ENCODE measurements at regions not wholly inside any gene's neighbourhood (a gene's known extent, or its start where the extent isn't known, plus 50 kb on each side); places are given as distances from the start of the nearest gene placed in this dataset.

DNA sequence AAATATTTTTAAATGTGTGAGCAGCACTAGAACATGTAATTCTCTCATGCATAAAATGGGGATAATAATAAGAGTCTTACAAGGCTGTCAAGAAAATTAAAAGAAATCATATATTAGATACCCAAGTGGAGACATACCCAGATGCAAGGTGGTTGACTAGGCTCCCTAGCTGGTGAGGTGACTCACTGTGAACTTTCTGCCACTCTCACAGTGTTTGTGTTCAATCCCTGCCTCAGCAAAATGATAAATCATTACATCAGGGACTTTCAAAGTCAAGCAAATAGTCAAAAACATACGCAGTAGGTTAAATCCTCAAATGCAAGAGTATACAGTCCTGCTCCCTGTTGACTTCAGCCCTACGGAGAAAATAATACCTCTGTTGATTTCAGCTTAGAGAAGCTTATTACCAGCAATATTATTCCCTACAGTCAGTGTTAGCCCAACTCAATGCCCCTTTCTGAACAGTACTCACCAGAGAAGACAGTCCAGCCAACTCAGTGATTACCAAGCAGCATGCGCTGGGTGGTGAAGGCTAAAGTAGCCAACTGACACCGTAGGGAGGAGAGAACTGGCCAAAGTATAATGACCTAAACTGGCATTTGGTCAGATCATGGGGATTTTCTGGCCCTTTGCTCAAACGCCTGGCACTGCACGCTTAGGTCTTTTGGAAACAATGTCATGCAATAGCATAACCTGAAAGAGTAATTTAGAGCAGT, 73.1 kb upstream of the BARX2 start:
- TF ChIP-seq USF1 (CRISPR knock-in tag; IDR thresholded peaks at IDR 0.05) (no peak), RORB (CRISPR knock-in tag; IDR thresholded peaks at IDR 0.05) (no peak), ZNF423 (CRISPR knock-in tag; IDR thresholded peaks at IDR 0.05) (no peak), ZNF416 (CRISPR knock-in tag; IDR thresholded peaks at IDR 0.05) (no peak), GRHL2 (CRISPR knock-in tag; IDR thresholded peaks at IDR 0.05; ENCODE audit: insufficient replicate concordance, severe bottlenecking) (no peak), ETV6 (CRISPR knock-in tag; IDR thresholded peaks at IDR 0.05) (no peak), JAZF1 (CRISPR knock-in tag; IDR thresholded peaks at IDR 0.05) (no peak), NFATC4 (CRISPR knock-in tag; IDR thresholded peaks at IDR 0.05) (no peak), ZNF219 (CRISPR knock-in tag; IDR thresholded peaks at IDR 0.05; ENCODE audit: borderline replicate concordance) (no peak), CREB1 (CRISPR knock-in tag; IDR thresholded peaks at IDR 0.05) (no peak), GABPB1 (CRISPR knock-in tag; IDR thresholded peaks at IDR 0.05) (no peak), ELF4 (CRISPR knock-in tag; IDR thresholded peaks at IDR 0.05; ENCODE audit: low read depth) (no peak), OVOL2 (CRISPR knock-in tag; IDR thresholded peaks at IDR 0.05; ENCODE audit: borderline replicate concordance) (no peak)
- TF ChIP-seq, protein P1, sequence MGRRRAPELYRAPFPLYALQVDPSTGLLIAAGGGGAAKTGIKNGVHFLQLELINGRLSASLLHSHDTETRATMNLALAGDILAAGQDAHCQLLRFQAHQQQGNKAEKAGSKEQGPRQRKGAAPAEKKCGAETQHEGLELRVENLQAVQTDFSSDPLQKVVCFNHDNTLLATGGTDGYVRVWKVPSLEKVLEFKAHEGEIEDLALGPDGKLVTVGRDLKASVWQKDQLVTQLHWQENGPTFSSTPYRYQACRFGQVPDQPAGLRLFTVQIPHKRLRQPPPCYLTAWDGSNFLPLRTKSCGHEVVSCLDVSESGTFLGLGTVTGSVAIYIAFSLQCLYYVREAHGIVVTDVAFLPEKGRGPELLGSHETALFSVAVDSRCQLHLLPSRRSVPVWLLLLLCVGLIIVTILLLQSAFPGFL (CRISPR knock-in tag; IDR thresholded peaks at IDR 0.05; ENCODE audit: borderline replicate concordance), result no peak
- ChIA-PET POLR2A (no interaction called here), CTCF (no interaction called here)
- Mint-ChIP-seq H3K27me3 (ENCODE audit: low read depth) (no peaks in the 10 kb centered on the region), H3K4me1 (peaks cover 3% of the 10 kb centered on the region; the same call in 1 of the 2 replicates), H3K4me3 (no peak overlapping the region), H3K27ac (no peak overlapping the region), H3K36me3 (no peaks in the 10 kb centered on the region), H3K9me3 (peaks cover 3% of the 10 kb centered on the region)
- no peak for DNase-seq (ENCODE audit: low spot score)
- ATAC-seq, result no peak

GRCh38 chr11:129300099-129300498, 75.5 kb upstream of the BARX2 start:
- H3K27ac Mint-ChIP-seq, result no peak overlapping the region
- DNase-seq (ENCODE audit: low spot score), result no peak
- ChIA-PET POLR2A (no interaction called here), CTCF (no interaction called here)
- H3K36me3 Mint-ChIP-seq, result no peaks in the 10 kb centered on the region
- H3K9me3 Mint-ChIP-seq, result no peaks in the 10 kb centered on the region
- H3K27me3 Mint-ChIP-seq (ENCODE audit: low read depth), result no peaks in the 10 kb centered on the region; the same call in 1 of the 2 replicates
- H3K4me3 Mint-ChIP-seq, result no peak overlapping the region
- ATAC-seq, result no peak
- H3K4me1 Mint-ChIP-seq, result peaks cover 9% of the 10 kb centered on the region
- TF ChIP-seq ETV6 (CRISPR knock-in tag; IDR thresholded peaks at IDR 0.05) (no peak), ZNF396 (CRISPR knock-in tag; IDR thresholded peaks at IDR 0.05; ENCODE audit: borderline replicate concordance) (no peak), ZNF121 (CRISPR knock-in tag; IDR thresholded peaks at IDR 0.05) (no peak), NR3C1 (CRISPR knock-in tag; conservative IDR thresholded peaks at IDR 0.05; ENCODE audit: low read depth) (no peak), ATF1 (CRISPR knock-in tag; IDR thresholded peaks at IDR 0.05) (no peak)
- TF ChIP-seq, protein P2, sequence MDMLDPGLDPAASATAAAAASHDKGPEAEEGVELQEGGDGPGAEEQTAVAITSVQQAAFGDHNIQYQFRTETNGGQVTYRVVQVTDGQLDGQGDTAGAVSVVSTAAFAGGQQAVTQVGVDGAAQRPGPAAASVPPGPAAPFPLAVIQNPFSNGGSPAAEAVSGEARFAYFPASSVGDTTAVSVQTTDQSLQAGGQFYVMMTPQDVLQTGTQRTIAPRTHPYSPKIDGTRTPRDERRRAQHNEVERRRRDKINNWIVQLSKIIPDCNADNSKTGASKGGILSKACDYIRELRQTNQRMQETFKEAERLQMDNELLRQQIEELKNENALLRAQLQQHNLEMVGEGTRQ (CRISPR knock-in tag; IDR thresholded peaks at IDR 0.05), result no peak
- TF ChIP-seq, protein P3, sequence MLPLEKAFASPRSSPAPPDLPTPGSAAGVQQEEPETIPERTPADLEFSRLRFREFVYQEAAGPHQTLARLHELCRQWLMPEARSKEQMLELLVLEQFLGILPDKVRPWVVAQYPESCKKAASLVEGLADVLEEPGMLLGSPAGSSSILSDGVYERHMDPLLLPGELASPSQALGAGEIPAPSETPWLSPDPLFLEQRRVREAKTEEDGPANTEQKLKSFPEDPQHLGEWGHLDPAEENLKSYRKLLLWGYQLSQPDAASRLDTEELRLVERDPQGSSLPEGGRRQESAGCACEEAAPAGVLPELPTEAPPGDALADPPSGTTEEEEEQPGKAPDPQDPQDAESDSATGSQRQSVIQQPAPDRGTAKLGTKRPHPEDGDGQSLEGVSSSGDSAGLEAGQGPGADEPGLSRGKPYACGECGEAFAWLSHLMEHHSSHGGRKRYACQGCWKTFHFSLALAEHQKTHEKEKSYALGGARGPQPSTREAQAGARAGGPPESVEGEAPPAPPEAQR (CRISPR knock-in tag; IDR thresholded peaks at IDR 0.05), result no peak
- TF ChIP-seq, protein P4, sequence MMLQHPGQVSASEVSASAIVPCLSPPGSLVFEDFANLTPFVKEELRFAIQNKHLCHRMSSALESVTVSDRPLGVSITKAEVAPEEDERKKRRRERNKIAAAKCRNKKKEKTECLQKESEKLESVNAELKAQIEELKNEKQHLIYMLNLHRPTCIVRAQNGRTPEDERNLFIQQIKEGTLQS (CRISPR knock-in tag; conservative IDR thresholded peaks at IDR 0.05), result no peak
